K562 (cell line): ENCODE measurements at regions not wholly inside any gene's neighbourhood (a gene's known extent, or its start where the extent isn't known, plus 50 kb on each side); places are given as distances from the start of the nearest gene placed in this dataset.

Experiments
- ATAC-seq: fragments of 200-7000 bp; cut with Tn5 transposase; 3 replicates; pipeline ENCODE4 v1.9.1; 2020; ENCODE audit warnings: moderate library complexity
- BruUV-seq: library from RNA; stranded (reverse); fragments of 400-500 nt; replicated peaks from 2 replicates; lab custom pipeline; 2021; lab: Mats Ljungman, UMichigan
- CTCF ChIA-PET: fragments of 300-600 bp; formaldehyde crosslinking; extraction: SDS; loops from one replicate; lab custom pipeline; 2021; ENCODE audit warnings: low intra/inter-chr PET ratio; lab: Yijun Ruan, JAX
- POLR2A ChIA-PET: fragments of 300-600, 350-650 bp; sonication (Branson Sonifier 250); formaldehyde crosslinking; extraction: SDS; loops from one replicate; lab custom pipeline; 2021; ENCODE audit warnings: antibody characterized with exemption, inconsistent platforms; lab: Yijun Ruan, JAX
- DNase-seq, 4 experiments: peaks; one replicate each; pipeline versions ENCODE4 v3.0.0 to v3.0.0-alpha.2; 2011 to 2018; ENCODE audit warnings: low spot score in 3 of 4, mixed read lengths in 3 of 4; ENCODE audit errors: extremely low read depth in 1 of 4
- FAIRE-seq: peaks from 2 replicates; lab custom pipeline; 2011; peaks lifted over from hg19 to GRCh38; lab: Jason Lieb, UNC
- H2AFZ ChIP-seq: 2 replicates; pipeline ENCODE4 v1.6.0; 2011; ENCODE audit warnings: low read depth, low read length, control low read depth, inconsistent platforms
- H3K27ac ChIP-seq: fragments of 200-600 bp; 3 replicates; pipeline ENCODE4 v1.8.0; 2011; ENCODE audit warnings: low read depth, mild to moderate bottlenecking, control low read depth, inconsistent platforms, low read length, moderate library complexity, mixed read lengths; ENCODE audit errors: extremely low read depth
- H3K27me3 ChIP-seq, 2 experiments: fragments of 300-600 bp in 1 of 2; 2 replicates in 1 of 2; 3 replicates in 1 of 2; pipeline versions ENCODE4 v1.6.0 to v1.8.0; 2011; ENCODE audit warnings: inconsistent platforms in 2 of 2, low read length in 2 of 2, mild to moderate bottlenecking in 1 of 2, mixed read lengths in 1 of 2, moderate library complexity in 1 of 2; ENCODE audit not compliant: control insufficient read depth in 2 of 2, insufficient read depth in 2 of 2
- H3K36me3 ChIP-seq: fragments of 300-600 bp; 3 replicates; pipeline ENCODE4 v1.8.0; 2011; ENCODE audit warnings: mild to moderate bottlenecking, low read length, inconsistent platforms; ENCODE audit not compliant: control insufficient read depth, insufficient read depth
- H3K4me1 ChIP-seq, 2 experiments: fragments of 200-600 bp in 1 of 2; replicated peaks in 1 of 2; 2 replicates in 1 of 2; 3 replicates in 1 of 2; pipeline versions ENCODE4 v1.5.1 to v1.8.0; 2011; ENCODE audit warnings: inconsistent platforms in 2 of 2, low read length in 2 of 2, mild to moderate bottlenecking in 1 of 2, mixed read lengths in 1 of 2, moderate library complexity in 1 of 2; ENCODE audit not compliant: control insufficient read depth in 2 of 2, insufficient read depth in 2 of 2
- H3K4me2 ChIP-seq: 2 replicates; pipeline ENCODE4 v1.6.1; 2011; ENCODE audit warnings: low read length, control low read depth, inconsistent platforms, mixed read lengths; ENCODE audit not compliant: insufficient read depth
- H3K4me3 ChIP-seq: fragments of 200-600 bp; sonication (generic), shearing (Covaris generic); 2 replicates; pipeline ENCODE4 v1.5.1; 2016; ENCODE audit warnings: control low read depth, inconsistent platforms
- H3K79me2 ChIP-seq: fragments of 200-600 bp; 3 replicates; pipeline ENCODE4 v1.8.0; 2011; ENCODE audit warnings: low read length, inconsistent platforms; ENCODE audit not compliant: control insufficient read depth, insufficient read depth
- H3K9ac ChIP-seq, 2 experiments: 2 replicates each; pipeline versions ENCODE4 v1.6.0 to v1.6.1; 2011; ENCODE audit warnings: low read depth in 2 of 2, low read length in 2 of 2, control low read depth in 1 of 2, inconsistent platforms in 1 of 2, mild to moderate bottlenecking in 1 of 2, mixed read lengths in 1 of 2; ENCODE audit not compliant: insufficient read depth in 1 of 2
- H3K9me1 ChIP-seq: one replicate; pipeline ENCODE4 v1.6.0; 2011; ENCODE audit warnings: inconsistent platforms, mild to moderate bottlenecking, low read length, moderate library complexity; ENCODE audit not compliant: control insufficient read depth, insufficient read depth
- H3K9me3 ChIP-seq: replicated peaks from 2 replicates; pipeline ENCODE4 v1.5.1; 2011; ENCODE audit warnings: low read depth, low read length, inconsistent platforms; ENCODE audit not compliant: control insufficient read depth, insufficient read depth
- H4K20me1 ChIP-seq: replicated peaks from 2 replicates; pipeline ENCODE4 v1.6.1; 2011; ENCODE audit warnings: low read length, inconsistent platforms, mixed read lengths; ENCODE audit not compliant: control insufficient read depth, insufficient read depth
- MTF1 ChIP-seq: fragments of 250-450 bp; sonication (Bioruptor Pico); IDR thresholded peaks from 2 replicates; pipeline ENCODE4 v1.9.0; 2021; ENCODE audit warnings: moderate library complexity, mild to moderate bottlenecking, inconsistent platforms, borderline replicate concordance
- RBM14 ChIP-seq: fragments of 200-400 bp; formaldehyde crosslinking; IDR thresholded peaks from 2 replicates; pipeline ENCODE4 v1.6.1; 2018; ENCODE audit warnings: low read depth, mild to moderate bottlenecking, low read length, moderate library complexity, borderline replicate concordance; ENCODE audit not compliant: insufficient read depth
- RCOR1 ChIP-seq, 2 experiments: IDR thresholded peaks; 2 replicates each; pipeline ENCODE4 v1.6.1; 2012; ENCODE audit warnings: low read depth in 2 of 2, low read length in 2 of 2, borderline replicate concordance in 1 of 2, improper control_type of control experiment in 1 of 2
- SMAD4 ChIP-seq: fragments of 250-450 bp; sonication (Bioruptor Pico); conservative IDR thresholded peaks from 2 replicates; pipeline ENCODE4 v1.8.0; 2021; ENCODE audit warnings: inconsistent platforms, mild to moderate bottlenecking, moderate library complexity
- XRCC4 ChIP-seq: IDR thresholded peaks from one replicate; pipeline ENCODE4 v1.6.1; 2011; ENCODE audit not compliant: insufficient read depth, insufficient read length; ENCODE audit errors: extremely low read depth
- ZFP30 ChIP-seq: fragments of 250-450 bp; sonication (Bioruptor Pico); IDR thresholded peaks from 2 replicates; pipeline ENCODE4 v1.8.0; 2022; ENCODE audit warnings: moderate library complexity, mild to moderate bottlenecking, inconsistent platforms, borderline replicate concordance
- WGBS: fragments of 100-300 bp; shearing (Covaris generic); methylation state at CpG from one replicate; pipeline ENCODE4 v1.1.6; 2016; ENCODE audit warnings: low coverage, mixed read lengths; ENCODE audit not compliant: insufficient coverage; ENCODE audit errors: missing lambda C conversion rate; 5-methylcytosine and 5-hydroxymethylcytosine counted together
- in situ Hi-C: fragments of 300-500 bp; cut with MboI; formaldehyde crosslinking; loops from 4 replicates; pipeline ENCODE4 v1.15.0; 2018; ENCODE audit warnings: inconsistent platforms, mixed read lengths
- intact Hi-C: fragments of 100-400 bp; cut with micrococcal nuclease; formaldehyde crosslinking; loops from 2 replicates; pipeline ENCODE4 v1.14.2; 2022
- TF ChIP-seq, protein P1 (sequence below): fragments of 250-450 bp; sonication (Bioruptor Pico); IDR thresholded peaks from 2 replicates; pipeline ENCODE4 v1.4.0; 2020; ENCODE audit warnings: mild to moderate bottlenecking, moderate library complexity
- TF ChIP-seq, protein P2 (sequence below): fragments of 200-800 bp; sonication (Bioruptor generic); IDR thresholded peaks from 2 replicates; pipeline ENCODE4 v1.6.1; 2016; ENCODE audit warnings: missing genetic modification characterization, missing compliant biosample characterization
- TF ChIP-seq, protein P3 (sequence below): fragments of 450-650 bp; formaldehyde crosslinking; IDR thresholded peaks from 2 replicates; pipeline ENCODE4 v1.4.0; 2022; ENCODE audit warnings: missing genetic modification characterization
- TF ChIP-seq, protein P4 (sequence below): fragments of 450-650 bp; IDR thresholded peaks from 2 replicates; pipeline ENCODE4 v1.6.1; 2018; ENCODE audit warnings: mild to moderate bottlenecking, low read depth; ENCODE audit not compliant: partially characterized antibody

DNA sequence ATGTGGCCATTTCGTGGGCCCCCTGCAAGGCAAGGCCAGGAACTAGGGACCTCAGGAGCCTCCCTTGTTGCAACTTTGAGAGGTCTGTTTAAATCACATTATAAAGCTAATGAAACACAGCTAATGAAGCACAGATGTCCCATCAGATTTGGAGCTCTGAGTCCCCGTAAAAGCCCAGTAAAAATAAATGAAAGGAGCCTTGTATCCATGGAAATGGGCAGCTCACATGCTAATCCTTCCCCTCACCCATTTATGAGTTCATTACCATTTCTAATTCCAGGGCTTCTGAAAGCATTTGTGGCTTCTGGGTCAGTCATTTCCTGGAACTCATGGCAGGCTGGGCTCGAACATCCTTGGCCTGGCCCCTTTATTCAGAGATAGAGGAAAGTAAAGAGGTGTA, 274.8 kb downstream of the SS18 start:
- Histone ChIP-seq H3K36me3 (no peaks in the 10 kb centered on the region), H3K27ac (no peak overlapping the region), H3K4me2 (no peak overlapping the region), H3K9me3 (no peaks in the 10 kb centered on the region), H3K79me2 (no peaks in the 10 kb centered on the region), H3K9ac (no peak overlapping the region), H3K9me1 (no peaks in the 10 kb centered on the region), H4K20me1 (no peaks in the 10 kb centered on the region), H3K4me3 (no peak overlapping the region), H3K4me1 (no peaks in the 10 kb centered on the region), H3K27me3 (no peaks in the 10 kb centered on the region), H2AFZ (no peak overlapping the region)
- CTCF ChIA-PET, result no interaction called here
- in situ Hi-C loops (no loop called here), intact Hi-C loops (no loop called here)
- DNase-seq (no peak), ATAC-seq (no peak), FAIRE-seq (no peak)
- POLR2A ChIA-PET, result no interaction called here
- no TSS peak for BruUV-seq
- WGBS, result 0% methylated on average over 3 of the region's 3 CpGs
- no peak for TF ChIP-seq SMAD4 (CRISPR knock-in tag)
- no peak for TF ChIP-seq MTF1 (CRISPR knock-in tag)
- no peak for TF ChIP-seq RCOR1 (IDR thresholded peaks at IDR 0.05; ENCODE audit: borderline replicate concordance in 1 of 2, low read depth in 2 of 2, low read length in 2 of 2)
- TF ChIP-seq, protein P1, sequence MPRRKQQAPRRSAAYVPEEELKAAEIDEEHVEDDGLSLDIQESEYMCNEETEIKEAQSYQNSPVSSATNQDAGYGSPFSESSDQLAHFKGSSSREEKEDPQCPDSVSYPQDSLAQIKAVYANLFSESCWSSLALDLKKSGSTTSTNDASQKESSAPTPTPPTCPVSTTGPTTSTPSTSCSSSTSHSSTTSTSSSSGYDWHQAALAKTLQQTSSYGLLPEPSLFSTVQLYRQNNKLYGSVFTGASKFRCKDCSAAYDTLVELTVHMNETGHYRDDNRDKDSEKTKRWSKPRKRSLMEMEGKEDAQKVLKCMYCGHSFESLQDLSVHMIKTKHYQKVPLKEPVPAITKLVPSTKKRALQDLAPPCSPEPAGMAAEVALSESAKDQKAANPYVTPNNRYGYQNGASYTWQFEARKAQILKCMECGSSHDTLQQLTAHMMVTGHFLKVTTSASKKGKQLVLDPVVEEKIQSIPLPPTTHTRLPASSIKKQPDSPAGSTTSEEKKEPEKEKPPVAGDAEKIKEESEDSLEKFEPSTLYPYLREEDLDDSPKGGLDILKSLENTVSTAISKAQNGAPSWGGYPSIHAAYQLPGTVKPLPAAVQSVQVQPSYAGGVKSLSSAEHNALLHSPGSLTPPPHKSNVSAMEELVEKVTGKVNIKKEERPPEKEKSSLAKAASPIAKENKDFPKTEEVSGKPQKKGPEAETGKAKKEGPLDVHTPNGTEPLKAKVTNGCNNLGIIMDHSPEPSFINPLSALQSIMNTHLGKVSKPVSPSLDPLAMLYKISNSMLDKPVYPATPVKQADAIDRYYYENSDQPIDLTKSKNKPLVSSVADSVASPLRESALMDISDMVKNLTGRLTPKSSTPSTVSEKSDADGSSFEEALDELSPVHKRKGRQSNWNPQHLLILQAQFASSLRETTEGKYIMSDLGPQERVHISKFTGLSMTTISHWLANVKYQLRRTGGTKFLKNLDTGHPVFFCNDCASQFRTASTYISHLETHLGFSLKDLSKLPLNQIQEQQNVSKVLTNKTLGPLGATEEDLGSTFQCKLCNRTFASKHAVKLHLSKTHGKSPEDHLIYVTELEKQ (CRISPR knock-in tag), result no peak
- TF ChIP-seq ZFP30 (CRISPR knock-in tag), result no peak
- TF ChIP-seq RBM14, result no peak
- TF ChIP-seq, protein P2, sequence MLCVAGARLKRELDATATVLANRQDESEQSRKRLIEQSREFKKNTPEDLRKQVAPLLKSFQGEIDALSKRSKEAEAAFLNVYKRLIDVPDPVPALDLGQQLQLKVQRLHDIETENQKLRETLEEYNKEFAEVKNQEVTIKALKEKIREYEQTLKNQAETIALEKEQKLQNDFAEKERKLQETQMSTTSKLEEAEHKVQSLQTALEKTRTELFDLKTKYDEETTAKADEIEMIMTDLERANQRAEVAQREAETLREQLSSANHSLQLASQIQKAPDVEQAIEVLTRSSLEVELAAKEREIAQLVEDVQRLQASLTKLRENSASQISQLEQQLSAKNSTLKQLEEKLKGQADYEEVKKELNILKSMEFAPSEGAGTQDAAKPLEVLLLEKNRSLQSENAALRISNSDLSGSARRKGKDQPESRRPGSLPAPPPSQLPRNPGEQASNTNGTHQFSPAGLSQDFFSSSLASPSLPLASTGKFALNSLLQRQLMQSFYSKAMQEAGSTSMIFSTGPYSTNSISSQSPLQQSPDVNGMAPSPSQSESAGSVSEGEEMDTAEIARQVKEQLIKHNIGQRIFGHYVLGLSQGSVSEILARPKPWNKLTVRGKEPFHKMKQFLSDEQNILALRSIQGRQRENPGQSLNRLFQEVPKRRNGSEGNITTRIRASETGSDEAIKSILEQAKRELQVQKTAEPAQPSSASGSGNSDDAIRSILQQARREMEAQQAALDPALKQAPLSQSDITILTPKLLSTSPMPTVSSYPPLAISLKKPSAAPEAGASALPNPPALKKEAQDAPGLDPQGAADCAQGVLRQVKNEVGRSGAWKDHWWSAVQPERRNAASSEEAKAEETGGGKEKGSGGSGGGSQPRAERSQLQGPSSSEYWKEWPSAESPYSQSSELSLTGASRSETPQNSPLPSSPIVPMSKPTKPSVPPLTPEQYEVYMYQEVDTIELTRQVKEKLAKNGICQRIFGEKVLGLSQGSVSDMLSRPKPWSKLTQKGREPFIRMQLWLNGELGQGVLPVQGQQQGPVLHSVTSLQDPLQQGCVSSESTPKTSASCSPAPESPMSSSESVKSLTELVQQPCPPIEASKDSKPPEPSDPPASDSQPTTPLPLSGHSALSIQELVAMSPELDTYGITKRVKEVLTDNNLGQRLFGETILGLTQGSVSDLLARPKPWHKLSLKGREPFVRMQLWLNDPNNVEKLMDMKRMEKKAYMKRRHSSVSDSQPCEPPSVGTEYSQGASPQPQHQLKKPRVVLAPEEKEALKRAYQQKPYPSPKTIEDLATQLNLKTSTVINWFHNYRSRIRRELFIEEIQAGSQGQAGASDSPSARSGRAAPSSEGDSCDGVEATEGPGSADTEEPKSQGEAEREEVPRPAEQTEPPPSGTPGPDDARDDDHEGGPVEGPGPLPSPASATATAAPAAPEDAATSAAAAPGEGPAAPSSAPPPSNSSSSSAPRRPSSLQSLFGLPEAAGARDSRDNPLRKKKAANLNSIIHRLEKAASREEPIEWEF, result no peak
- TF ChIP-seq, protein P3, sequence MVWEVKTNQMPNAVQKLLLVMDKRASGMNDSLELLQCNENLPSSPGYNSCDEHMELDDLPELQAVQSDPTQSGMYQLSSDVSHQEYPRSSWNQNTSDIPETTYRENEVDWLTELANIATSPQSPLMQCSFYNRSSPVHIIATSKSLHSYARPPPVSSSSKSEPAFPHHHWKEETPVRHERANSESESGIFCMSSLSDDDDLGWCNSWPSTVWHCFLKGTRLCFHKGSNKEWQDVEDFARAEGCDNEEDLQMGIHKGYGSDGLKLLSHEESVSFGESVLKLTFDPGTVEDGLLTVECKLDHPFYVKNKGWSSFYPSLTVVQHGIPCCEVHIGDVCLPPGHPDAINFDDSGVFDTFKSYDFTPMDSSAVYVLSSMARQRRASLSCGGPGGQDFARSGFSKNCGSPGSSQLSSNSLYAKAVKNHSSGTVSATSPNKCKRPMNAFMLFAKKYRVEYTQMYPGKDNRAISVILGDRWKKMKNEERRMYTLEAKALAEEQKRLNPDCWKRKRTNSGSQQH (CRISPR knock-in tag), result no peak
- TF ChIP-seq, protein P4, sequence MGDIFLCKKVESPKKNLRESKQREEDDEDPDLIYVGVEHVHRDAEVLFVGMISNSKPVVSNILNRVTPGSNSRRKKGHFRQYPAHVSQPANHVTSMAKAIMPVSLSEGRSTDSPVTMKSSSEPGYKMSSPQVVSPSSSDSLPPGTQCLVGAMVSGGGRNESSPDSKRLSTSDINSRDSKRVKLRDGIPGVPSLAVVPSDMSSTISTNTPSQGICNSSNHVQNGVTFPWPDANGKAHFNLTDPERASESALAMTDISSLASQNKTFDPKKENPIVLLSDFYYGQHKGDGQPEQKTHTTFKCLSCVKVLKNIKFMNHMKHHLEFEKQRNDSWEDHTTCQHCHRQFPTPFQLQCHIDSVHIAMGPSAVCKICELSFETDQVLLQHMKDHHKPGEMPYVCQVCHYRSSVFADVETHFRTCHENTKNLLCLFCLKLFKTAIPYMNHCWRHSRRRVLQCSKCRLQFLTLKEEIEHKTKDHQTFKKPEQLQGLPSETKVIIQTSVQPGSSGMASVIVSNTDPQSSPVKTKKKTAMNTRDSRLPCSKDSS, result no peak
- no peak for TF ChIP-seq XRCC4
